GM23338 (cell line): ENCODE measurements at regions not wholly inside any gene's neighbourhood (a gene's known extent, or its start where the extent isn't known, plus 50 kb on each side); places are given as distances from the start of the nearest gene placed in this dataset.

ENCODE experiments used
- ATAC-seq: fragments of 200-7000 bp; cut with Tn5 transposase; 3 replicates; pipeline ENCODE4 v1.9.1; 2020
- DNase-seq: peaks from one replicate; pipeline ENCODE4 v3.0.0-alpha.2; 2015; ENCODE audit warnings: low spot score
- H2AFZ ChIP-seq: fragments of 200-600 bp; sonication (generic); 2 replicates; pipeline ENCODE4 v1.8.0; 2016; ENCODE audit warnings: antibody characterized with exemption, mild to moderate bottlenecking, moderate library complexity
- H3F3A ChIP-seq: fragments of 200-600 bp; sonication (generic); replicated peaks from 2 replicates; pipeline ENCODE4 v1.8.0; 2017; ENCODE audit warnings: antibody characterized with exemption, mixed run types, low read depth
- H3K27ac ChIP-seq: fragments of 200-600 bp; sonication (generic); 2 replicates; pipeline ENCODE4 v1.6.1; 2016; ENCODE audit warnings: low read depth
- H3K27me3 ChIP-seq: fragments of 200-600 bp; sonication (generic); 2 replicates; pipeline ENCODE4 v1.8.0; 2016; ENCODE audit warnings: mild to moderate bottlenecking, mixed run types, moderate library complexity; ENCODE audit not compliant: insufficient read depth
- H3K36me3 ChIP-seq: fragments of 200-600 bp; sonication (generic); 2 replicates; pipeline ENCODE4 v1.8.0; 2016; ENCODE audit warnings: mild to moderate bottlenecking; ENCODE audit not compliant: insufficient read depth
- H3K4me1 ChIP-seq: fragments of 200-600 bp; sonication (generic); 2 replicates; pipeline ENCODE4 v1.8.0; 2016; ENCODE audit warnings: mild to moderate bottlenecking, moderate library complexity; ENCODE audit not compliant: insufficient read depth
- H3K4me2 ChIP-seq: fragments of 200-600 bp; sonication (generic); 2 replicates; pipeline ENCODE4 v1.7.1; 2017; ENCODE audit warnings: mixed run types
- H3K4me3 ChIP-seq: fragments of 200-600 bp; sonication (generic); 2 replicates; pipeline ENCODE4 v1.6.1; 2016; ENCODE audit warnings: mixed run types
- H3K79me2 ChIP-seq: fragments of 200-600 bp; sonication (generic); replicated peaks from 2 replicates; pipeline ENCODE4 v1.8.0; 2017; ENCODE audit warnings: mild to moderate bottlenecking; ENCODE audit not compliant: insufficient read depth
- H3K9me2 ChIP-seq: fragments of 200-600 bp; sonication (generic); 2 replicates; pipeline ENCODE4 v1.8.0; 2017; ENCODE audit not compliant: insufficient read depth
- H4K20me1 ChIP-seq: fragments of 200-600 bp; sonication (generic); replicated peaks from 2 replicates; pipeline ENCODE4 v1.8.0; 2017; ENCODE audit warnings: mild to moderate bottlenecking; ENCODE audit not compliant: insufficient read depth
- H3K27ac Mint-ChIP-seq: 2 replicates; pipeline ENCODE4 v1.8.0; 2020; ENCODE audit warnings: inconsistent platforms, mild to moderate bottlenecking, moderate library complexity, mixed read lengths
- H3K27me3 Mint-ChIP-seq: 3 replicates; pipeline ENCODE4 v1.8.0; 2022; ENCODE audit warnings: low read depth, mild to moderate bottlenecking, moderate library complexity, mixed read lengths, inconsistent platforms; ENCODE audit not compliant: insufficient read depth, poor library complexity
- H3K36me3 Mint-ChIP-seq: 3 replicates; pipeline ENCODE4 v1.8.0; 2021; ENCODE audit warnings: low read depth, mild to moderate bottlenecking, inconsistent platforms, moderate library complexity, mixed read lengths
- H3K4me1 Mint-ChIP-seq: 3 replicates; pipeline ENCODE4 v1.8.0; 2020; ENCODE audit warnings: mild to moderate bottlenecking, inconsistent platforms, mixed read lengths
- H3K4me3 Mint-ChIP-seq: 3 replicates; pipeline ENCODE4 v1.8.0; 2021; ENCODE audit warnings: moderate library complexity, mild to moderate bottlenecking, inconsistent platforms, mixed read lengths
- H3K9me3 Mint-ChIP-seq: 3 replicates; pipeline ENCODE4 v1.8.0; 2020; ENCODE audit warnings: moderate library complexity, mild to moderate bottlenecking, inconsistent platforms, mixed read lengths
- CREB1 ChIP-seq: fragments of 250-450 bp; sonication (Bioruptor Pico); IDR thresholded peaks from 2 replicates; pipeline ENCODE4 v1.5.0; 2020; ENCODE audit warnings: low read depth, mild to moderate bottlenecking, moderate library complexity
- CTCF ChIP-seq, 2 experiments: fragments of 200-600 bp in 1 of 2; sonication (generic) in 1 of 2; conservative IDR thresholded peaks; 2 replicates each; pipeline versions ENCODE4 v1.5.1 to v1.6.1; 2016 to 2017; ENCODE audit warnings: antibody characterized with exemption in 2 of 2, low read depth in 2 of 2, mild to moderate bottlenecking in 2 of 2, moderate library complexity in 1 of 2
- ETS1 ChIP-seq: IDR thresholded peaks from 2 replicates; pipeline ENCODE4 v1.6.1; 2016; ENCODE audit warnings: antibody characterized with exemption
- EZH2 ChIP-seq: fragments of 200-600 bp; sonication (generic); IDR thresholded peaks from one replicate; pipeline ENCODE4 v1.8.0; 2017; ENCODE audit warnings: antibody characterized with exemption, mild to moderate bottlenecking, low read depth; ENCODE audit not compliant: unreplicated experiment
- EZH2phosphoT487 ChIP-seq: fragments of 200-600 bp; sonication (generic); IDR thresholded peaks from one replicate; pipeline ENCODE4 v1.8.1; 2018; ENCODE audit warnings: antibody characterized with exemption; ENCODE audit not compliant: unreplicated experiment
- JUNB ChIP-seq: IDR thresholded peaks from one replicate; pipeline ENCODE4 v1.6.1; 2016; ENCODE audit warnings: antibody characterized with exemption; ENCODE audit not compliant: unreplicated experiment
- NANOG ChIP-seq: IDR thresholded peaks from 2 replicates; pipeline ENCODE4 v1.6.1; 2016; ENCODE audit warnings: antibody characterized with exemption, borderline replicate concordance
- POLR2AphosphoS5 ChIP-seq: IDR thresholded peaks from 2 replicates; pipeline ENCODE4 v1.6.1; 2016; ENCODE audit warnings: antibody characterized with exemption, low read depth
- REST ChIP-seq: IDR thresholded peaks from one replicate; pipeline ENCODE4 v1.6.1; 2018; ENCODE audit warnings: antibody characterized with exemption; ENCODE audit not compliant: unreplicated experiment
- STAT1 ChIP-seq: IDR thresholded peaks from one replicate; pipeline ENCODE4 v1.6.1; 2016; ENCODE audit warnings: antibody characterized with exemption; ENCODE audit not compliant: unreplicated experiment
- ZNF114 ChIP-seq: fragments of 250-450 bp; sonication (Bioruptor Pico); IDR thresholded peaks from 2 replicates; pipeline ENCODE4 v1.5.0; 2020; ENCODE audit warnings: mild to moderate bottlenecking, moderate library complexity
- ZNF331 ChIP-seq: fragments of 250-450 bp; sonication (Bioruptor Pico); IDR thresholded peaks from 2 replicates; pipeline ENCODE4 v1.5.0; 2020; ENCODE audit warnings: low read depth, mild to moderate bottlenecking, moderate library complexity
- ZNF462 ChIP-seq: fragments of 250-450 bp; sonication (Bioruptor Pico); IDR thresholded peaks from 2 replicates; pipeline ENCODE4 v1.5.0; 2020; ENCODE audit warnings: mild to moderate bottlenecking, moderate library complexity

GRCh38 chr6:165119231-165120020, 190.0 kb downstream of the C6orf118 start:
- Histone ChIP-seq H3K36me3 (no peaks in the 10 kb centered on the region), H4K20me1 (no peaks in the 10 kb centered on the region), H3F3A (no peaks in the 10 kb centered on the region), H3K9me2 (no peaks in the 10 kb centered on the region), H2AFZ (peak overlapping the region; percentile 75), H3K27ac (no peak overlapping the region), H3K27me3 (no peaks in the 10 kb centered on the region), H3K4me3 (no peak overlapping the region), H3K4me1 (peaks cover 6% of the 10 kb centered on the region), H3K4me2 (no peak overlapping the region), H3K79me2 (no peaks in the 10 kb centered on the region)
- ATAC-seq (peak; percentile 35; the same call in 2 of the 3 replicates), DNase-seq (peak; percentile 4)
- Mint-ChIP-seq H3K36me3 (no peaks in the 10 kb centered on the region), H3K27ac (0 out of 2 replicates have a peak overlapping the region, but pooled peaks have one; percentile 34), H3K4me3 (no peak overlapping the region), H3K27me3 (no peaks in the 10 kb centered on the region), H3K4me1 (peaks cover 15% of the 10 kb centered on the region; the same call in 2 of the 3 replicates), H3K9me3 (peaks cover 16% of the 10 kb centered on the region)
- TF ChIP-seq JUNB (no peak), NANOG (no peak), REST (no peak), ZNF462 (CRISPR knock-in tag) (no peak), EZH2phosphoT487 (no peak), POLR2AphosphoS5 (no peak), CREB1 (CRISPR knock-in tag) (no peak), EZH2 (no peak), CTCF (conservative IDR thresholded peaks at IDR 0.05; ENCODE audit: low read depth in 2 of 2) (no peak), ZNF331 (CRISPR knock-in tag) (no peak), STAT1 (no peak), ETS1 (no peak), ZNF114 (no peak)
